Activated CD4-positive, alpha-beta T cell treated with anti-CD3 and anti-CD28 coated beads for 24 hours (primary cell): ENCODE measurements at regions not wholly inside any gene's neighbourhood (a gene's known extent, or its start where the extent isn't known, plus 50 kb on each side); places are given as distances from the start of the nearest gene placed in this dataset.

Experiments used
- DNase-seq, 2 donors: peaks; one replicate each; pipeline ENCODE4 v3.0.0-alpha.2; 2020; ENCODE audit warnings: low read depth in 2 of 2

- no peak for DNase-seq
Observed at GRCh38 chr10:112040696-112041095, 142.9 kb downstream of the GPAM start.

DNA sequence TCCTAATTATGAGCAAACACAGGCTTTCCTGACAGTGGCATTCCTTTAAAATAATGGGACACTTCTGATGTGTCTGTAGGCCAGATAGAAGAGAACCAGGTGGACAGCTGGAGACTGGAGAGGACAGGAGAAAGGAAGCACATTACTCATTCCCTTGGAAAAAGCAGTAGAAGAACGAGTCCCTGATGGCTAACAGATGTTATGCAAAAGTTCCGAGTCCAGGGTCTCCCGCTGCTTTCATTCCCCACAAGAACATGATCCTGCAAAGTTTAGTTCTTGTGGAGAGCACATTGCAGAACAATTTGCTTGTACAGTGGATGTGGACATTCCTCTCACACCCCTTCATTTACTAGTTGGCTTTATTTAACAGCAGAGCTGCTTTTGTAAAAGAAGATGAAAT, 137.6 kb downstream of the GPAM start:
- DNase-seq: no peak

- DNase-seq: no peak
Observed at GRCh38 chr10:112047674-112048073, 135.9 kb downstream of the GPAM start.

DNA sequence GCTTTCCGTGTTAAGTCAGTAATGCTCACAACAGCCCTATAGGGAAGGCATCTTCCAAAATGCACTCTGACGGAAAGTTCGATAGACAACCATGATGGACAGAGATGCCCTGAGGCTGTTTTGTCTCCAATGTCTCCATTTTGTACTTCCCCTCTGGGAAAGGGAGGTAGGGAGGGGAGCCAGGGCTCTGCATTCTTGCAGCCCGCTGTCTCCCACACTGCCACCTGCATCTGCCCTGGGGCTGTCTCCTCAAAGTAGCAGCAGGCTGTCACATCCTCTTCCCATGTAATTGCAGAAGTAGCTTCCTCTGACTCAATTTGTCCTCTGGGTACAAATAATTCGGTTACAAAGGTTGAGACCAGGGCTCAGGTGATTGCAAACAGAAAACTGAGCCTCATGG, 131.4 kb downstream of the GPAM start:
- DNase-seq: no peak

- no peak for DNase-seq
Observed at GRCh38 chr10:112053895-112054294, 129.7 kb downstream of the GPAM start.

GRCh38 chr10:112054516-112054915, 129.0 kb downstream of the GPAM start:
- no peak for DNase-seq

- DNase-seq: no peak
Observed at GRCh38 chr10:112057072-112057471, 126.5 kb downstream of the GPAM start.

- DNase-seq: no peak
Observed at GRCh38 chr10:112059220-112059619, 124.3 kb downstream of the GPAM start.

DNA sequence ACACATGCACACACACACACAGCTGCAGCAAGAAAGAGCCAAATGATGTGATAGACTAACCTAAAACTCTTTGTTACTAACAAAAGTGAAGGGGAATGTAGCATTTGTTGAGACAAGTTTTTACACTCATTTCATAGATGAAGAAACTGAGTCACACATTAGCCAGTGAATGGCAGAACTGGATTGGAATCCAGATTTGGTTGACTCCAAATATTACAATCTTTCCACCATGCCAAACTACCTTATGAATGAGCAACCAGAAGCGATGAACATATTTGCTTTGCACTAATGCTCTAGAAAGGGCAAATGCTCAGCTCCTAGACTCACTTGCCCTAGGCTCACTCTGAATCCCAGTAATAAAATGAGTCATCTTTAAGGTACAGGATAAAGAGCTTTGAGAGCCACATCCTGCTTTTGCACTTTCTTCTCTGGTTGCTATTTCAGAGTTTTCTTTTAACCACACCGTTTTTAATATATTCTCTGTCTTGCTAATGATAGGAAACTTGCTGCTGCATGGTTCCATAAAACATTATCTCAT, 111.9 kb downstream of the GPAM start:
- no peak for DNase-seq

DNA sequence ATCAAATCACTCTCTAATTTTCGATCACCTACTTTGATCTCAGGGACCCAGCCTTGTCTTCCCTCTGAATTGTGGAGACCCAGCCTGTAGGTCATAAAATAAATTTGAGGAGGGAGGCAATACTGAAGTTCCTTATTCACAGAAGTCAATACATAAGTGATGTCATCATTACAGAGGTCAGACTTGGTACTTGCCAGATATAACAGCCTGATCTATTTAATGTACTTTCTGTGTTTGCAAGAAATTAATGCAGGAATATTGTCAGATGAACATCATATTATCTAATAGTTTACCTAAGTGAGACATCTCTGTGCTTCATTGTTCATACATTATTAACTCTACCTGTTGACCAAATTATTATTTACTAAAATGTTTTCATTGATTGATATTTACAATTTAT, 105.6 kb downstream of the GPAM start:
- DNase-seq: no peak

DNA sequence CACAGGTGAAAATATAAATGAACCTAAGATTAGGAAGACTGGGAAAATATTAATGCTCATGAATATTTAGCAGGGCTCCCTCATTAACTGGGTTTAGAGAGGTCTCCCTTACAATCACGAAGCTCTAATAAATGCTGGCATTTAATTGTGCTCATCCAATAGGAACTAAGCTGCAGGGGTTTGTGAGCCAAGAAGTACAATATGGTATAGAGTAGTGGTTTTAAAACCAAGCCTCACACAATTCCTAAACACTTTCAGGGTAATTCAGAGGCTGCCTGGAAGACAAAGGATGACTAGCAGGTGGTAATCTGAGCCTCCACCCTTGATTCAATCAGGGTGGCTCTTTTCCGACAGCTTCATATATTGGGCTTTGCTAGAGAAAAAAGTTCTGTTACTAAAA, 103.3 kb downstream of the GPAM start:
- DNase-seq: no peak

GRCh38 chr10:112082120-112082519, 101.4 kb downstream of the GPAM start:
- DNase-seq: no peak

- no peak for DNase-seq
Observed at GRCh38 chr10:112083472-112083871, 100.1 kb downstream of the GPAM start.

GRCh38 chr10:112087953-112088456, 95.6 kb downstream of the GPAM start:
- no peak for DNase-seq

GRCh38 chr10:112091703-112092102, 91.9 kb downstream of the GPAM start:
- no peak for DNase-seq

- DNase-seq: no peak
Observed at GRCh38 chr10:112092519-112092918, 91.0 kb downstream of the GPAM start.

- DNase-seq: no peak
Observed at GRCh38 chr10:112094984-112095383, 88.6 kb downstream of the GPAM start.

DNA sequence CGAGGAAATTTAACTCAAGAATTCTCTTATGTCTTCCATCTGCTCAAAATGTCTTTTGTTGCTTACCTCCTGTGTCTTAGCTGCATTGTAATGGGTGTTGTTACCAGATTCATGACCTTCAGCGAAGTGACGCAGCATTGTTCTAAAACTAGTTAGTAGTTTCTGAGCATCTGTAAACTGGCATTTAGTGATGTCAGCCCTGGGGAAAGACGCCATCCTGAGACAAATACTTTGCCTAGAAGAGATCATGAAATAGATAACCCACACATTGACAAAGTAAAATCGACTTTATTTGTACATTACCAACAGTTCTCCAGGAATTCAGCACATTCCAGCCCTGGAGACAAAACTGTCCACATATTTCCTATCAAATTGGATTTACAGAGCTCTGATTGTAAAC, 87.8 kb downstream of the GPAM start:
- DNase-seq: no peak

DNA sequence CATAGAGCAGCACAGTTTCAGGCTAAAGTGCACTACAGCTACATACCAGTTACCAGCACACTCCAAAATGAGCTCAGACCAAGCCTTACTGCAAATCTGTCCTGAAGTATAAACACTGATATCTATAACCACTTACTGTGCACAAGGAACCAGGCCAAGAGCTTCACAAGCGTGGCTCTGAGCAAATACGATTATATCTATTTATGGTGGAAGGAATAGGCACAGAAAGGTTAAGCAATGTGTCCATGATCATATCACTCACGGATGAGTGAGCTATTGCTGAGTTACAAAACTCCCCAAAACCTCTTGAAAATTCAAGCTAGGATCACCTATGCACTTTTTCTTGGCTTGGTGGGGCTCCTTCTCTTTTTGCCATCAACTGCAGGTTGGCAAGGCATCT, 84.9 kb downstream of the GPAM start:
- DNase-seq: no peak
